Lung (tissue), 11 donors: ENCODE measurements at regions not wholly inside any gene's neighbourhood (a gene's known extent, or its start where the extent isn't known, plus 50 kb on each side); places are given as distances from the start of the nearest gene placed in this dataset.

ENCODE experiments used
- ATAC-seq: fragments of 200-7000 bp; cut with Tn5 transposase; one replicate; pipeline ENCODE4 v1.9.1; 2020; ENCODE audit warnings: moderate number of reproducible peaks; ENCODE audit not compliant: insufficient read depth, low FRiP score
- DNase-seq, 3 donors: peaks; one replicate each; pipeline ENCODE4 v3.0.0-alpha.2; 2013 to 2017
- H3K27ac ChIP-seq, 2 donors: one replicate each; pipeline ENCODE4 v1.5.1; 2013; ENCODE audit warnings: mild to moderate bottlenecking in 2 of 2, moderate library complexity in 2 of 2, control low read depth in 1 of 2, inconsistent platforms in 1 of 2, low read depth in 1 of 2, low read length in 1 of 2
- H3K27me3 ChIP-seq, 3 donors: one replicate each; pipeline ENCODE4 v1.5.1; 2013; ENCODE audit warnings: low read length in 2 of 3; ENCODE audit not compliant: control insufficient read depth in 3 of 3, insufficient read depth in 3 of 3
- H3K36me3 ChIP-seq, 4 donors: one replicate each; pipeline ENCODE4 v1.5.1; 2013; ENCODE audit warnings: low read length in 4 of 4, mild to moderate bottlenecking in 1 of 4, moderate library complexity in 1 of 4; ENCODE audit not compliant: control insufficient read depth in 4 of 4, insufficient read depth in 4 of 4
- H3K4me1 ChIP-seq, 5 donors: one replicate each; pipeline ENCODE4 v1.5.1; 2013; ENCODE audit warnings: low read length in 5 of 5, mild to moderate bottlenecking in 2 of 5, moderate library complexity in 1 of 5; ENCODE audit not compliant: control insufficient read depth in 5 of 5, insufficient read depth in 5 of 5
- H3K4me3 ChIP-seq: one replicate; pipeline ENCODE4 v1.5.1; 2013; ENCODE audit warnings: mild to moderate bottlenecking, control low read depth, moderate library complexity
- H3K9ac ChIP-seq, 2 donors: one replicate each; pipeline ENCODE4 v1.5.1; 2013; ENCODE audit warnings: low read length in 2 of 2, control low read depth in 1 of 2; ENCODE audit not compliant: insufficient read depth in 1 of 2
- H3K9me3 ChIP-seq, 4 donors: one replicate each; pipeline ENCODE4 v1.5.1; 2013; ENCODE audit warnings: low read length in 3 of 4, mild to moderate bottlenecking in 1 of 4, moderate library complexity in 1 of 4; ENCODE audit not compliant: control insufficient read depth in 4 of 4, insufficient read depth in 3 of 4
- CTCF ChIP-seq: IDR thresholded peaks from 2 replicates; pipeline ENCODE4 v1.5.1; 2012; ENCODE audit warnings: mild to moderate bottlenecking; ENCODE audit errors: control extremely low read depth, extremely low read depth
- WGBS, 2 donors: extraction: QIAGEN DNeasy Blood & Tissue Kit; methylation state at CpG; one replicate each; pipeline ENCODE4 v1.1.7; 2013; 5-methylcytosine and 5-hydroxymethylcytosine counted together
- donor health status: control.
- donor health status: control.
- donor health status: Bipolar disorder and iron deficiency.
- donor health status: healthy.
- donor health status: DM: yes; HTN: yes; CAD: no.

DNA sequence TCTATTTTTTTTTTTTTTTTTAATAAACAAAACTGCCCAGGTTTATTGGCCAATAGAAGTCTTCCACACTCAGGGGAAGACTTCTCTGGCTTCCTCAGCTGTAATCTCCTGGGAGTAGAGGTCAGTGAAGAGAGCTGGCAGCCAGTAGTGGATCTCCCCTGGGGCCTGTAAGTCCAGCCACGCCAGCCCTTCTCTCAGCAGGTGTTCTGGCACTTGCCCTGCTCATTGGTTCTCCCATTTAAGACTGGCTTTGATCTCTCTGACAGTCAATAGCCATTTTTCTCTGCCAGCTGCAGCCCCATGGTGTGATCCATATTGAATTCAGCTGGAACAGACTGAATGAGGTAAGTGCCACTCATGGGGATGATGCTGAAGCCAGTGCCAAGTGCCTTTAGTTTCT lies 170.6 kb upstream of the SPHKAP start:
- H3K9me3 ChIP-seq: no peaks in the 10 kb centered on the region
- no peak overlapping the region for H3K9ac ChIP-seq
- no peak for DNase-seq
- H3K4me3 ChIP-seq: no peak overlapping the region
- TF ChIP-seq CTCF: no peak
- WGBS, 2 donors: 64 to 70% methylated on average over 1 of the region's 1 CpG
- ATAC-seq: no peak
- H3K4me1 ChIP-seq: no peaks in the 10 kb centered on the region
- no peak overlapping the region for H3K27ac ChIP-seq
- H3K36me3 ChIP-seq: no peaks in the 10 kb centered on the region
- H3K27me3 ChIP-seq: no peaks in the 10 kb centered on the region

GRCh38 chr2:228348516-228349064 lies 167.1 kb upstream of the SPHKAP start:
- DNase-seq (peak in 1 of 3 donors; percentile 5), ATAC-seq (no peak)
- H3K4me1 ChIP-seq: no peaks in the 10 kb centered on the region
- TF ChIP-seq CTCF: no peak
- H3K4me3 ChIP-seq: no peak overlapping the region
- H3K9me3 ChIP-seq: no peaks in the 10 kb centered on the region
- H3K36me3 ChIP-seq: no peaks in the 10 kb centered on the region
- H3K27ac ChIP-seq: no peak overlapping the region
- no peak overlapping the region for H3K9ac ChIP-seq
- no peaks in the 10 kb centered on the region for H3K27me3 ChIP-seq

GRCh38 chr2:228344531-228344930 lies 163.0 kb upstream of the SPHKAP start:
- Histone ChIP-seq H3K27me3 (no peaks in the 10 kb centered on the region), H3K9me3 (peaks cover 0 to 2% (median 0%) of the 10 kb centered on the region in 4 donors), H3K4me1 (no peaks in the 10 kb centered on the region), H3K4me3 (no peak overlapping the region), H3K27ac (no peak overlapping the region), H3K36me3 (no peaks in the 10 kb centered on the region), H3K9ac (no peak overlapping the region)
- TF ChIP-seq CTCF: no peak
- no peak for ATAC-seq
- DNase-seq: no peak
- 59% methylated on average over 2 of the region's 2 CpGs for WGBS, 2 donors

DNA sequence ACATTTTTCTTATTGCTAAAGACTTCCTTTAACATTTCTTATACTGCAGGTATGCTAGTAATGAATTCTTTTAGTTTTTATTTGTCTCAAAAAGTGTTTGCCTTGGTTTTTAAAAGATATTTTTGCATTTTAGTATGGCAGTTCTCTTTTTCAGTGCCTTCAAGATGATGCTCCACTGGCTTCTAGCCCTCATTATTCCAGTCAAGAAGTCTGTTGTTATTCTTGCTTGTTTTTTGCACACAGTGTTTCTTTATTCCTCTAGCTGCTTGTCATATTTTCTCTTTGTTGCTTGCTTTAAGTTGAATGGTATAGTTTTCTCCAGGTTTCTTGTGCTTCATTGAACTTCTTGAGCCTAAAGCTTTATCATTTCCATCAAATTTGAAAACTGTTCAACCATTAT lies 158.0 kb upstream of the SPHKAP start:
- ATAC-seq: no peak

More for the DNA sequence above, 158.0 kb upstream of the SPHKAP start:
- TF ChIP-seq CTCF: no peak
- H3K36me3 ChIP-seq: no peaks in the 10 kb centered on the region
- H3K27me3 ChIP-seq: no peaks in the 10 kb centered on the region
- H3K4me3 ChIP-seq: no peak overlapping the region
- no peak overlapping the region for H3K9ac ChIP-seq
- H3K9me3 ChIP-seq: peaks cover 0 to 5% (median 0%) of the 10 kb centered on the region in 4 donors
- no peak overlapping the region for H3K27ac ChIP-seq
- H3K4me1 ChIP-seq: no peaks in the 10 kb centered on the region
- DNase-seq: no peak
